Adipocyte (in vitro differentiated cells): ENCODE measurements at regions not wholly inside any gene's neighbourhood (a gene's known extent, or its start where the extent isn't known, plus 50 kb on each side); places are given as distances from the start of the nearest gene placed in this dataset.

Experiments
- DNase-seq: peaks from one replicate; pipeline ENCODE4 v3.0.0-alpha.2; 2015; ENCODE audit warnings: low read depth
- H3K27me3 ChIP-seq: replicated peaks from 2 replicates; pipeline ENCODE4 v1.7.0; 2013; ENCODE audit warnings: mild to moderate bottlenecking, low read length, moderate library complexity; ENCODE audit not compliant: control insufficient read depth, insufficient read depth
- H3K36me3 ChIP-seq: 2 replicates; pipeline ENCODE4 v1.7.0; 2013; ENCODE audit warnings: low read length, mild to moderate bottlenecking, moderate library complexity; ENCODE audit not compliant: control insufficient read depth, insufficient read depth, severe bottlenecking
- H3K4me1 ChIP-seq: 2 replicates; pipeline ENCODE4 v1.7.0; 2013; ENCODE audit warnings: mild to moderate bottlenecking, low read length, moderate library complexity; ENCODE audit not compliant: control insufficient read depth, insufficient read depth
- H3K4me3 ChIP-seq: 2 replicates; pipeline ENCODE4 v1.7.0; 2013; ENCODE audit warnings: mild to moderate bottlenecking, low read length, moderate library complexity
- H3K9ac ChIP-seq: 2 replicates; pipeline ENCODE4 v1.7.0; 2013; ENCODE audit warnings: mild to moderate bottlenecking, low read length, moderate library complexity
- H3K9me3 ChIP-seq: 2 replicates; pipeline ENCODE4 v1.7.0; 2013; ENCODE audit warnings: mild to moderate bottlenecking, low read length, moderate library complexity; ENCODE audit not compliant: control insufficient read depth

DNA sequence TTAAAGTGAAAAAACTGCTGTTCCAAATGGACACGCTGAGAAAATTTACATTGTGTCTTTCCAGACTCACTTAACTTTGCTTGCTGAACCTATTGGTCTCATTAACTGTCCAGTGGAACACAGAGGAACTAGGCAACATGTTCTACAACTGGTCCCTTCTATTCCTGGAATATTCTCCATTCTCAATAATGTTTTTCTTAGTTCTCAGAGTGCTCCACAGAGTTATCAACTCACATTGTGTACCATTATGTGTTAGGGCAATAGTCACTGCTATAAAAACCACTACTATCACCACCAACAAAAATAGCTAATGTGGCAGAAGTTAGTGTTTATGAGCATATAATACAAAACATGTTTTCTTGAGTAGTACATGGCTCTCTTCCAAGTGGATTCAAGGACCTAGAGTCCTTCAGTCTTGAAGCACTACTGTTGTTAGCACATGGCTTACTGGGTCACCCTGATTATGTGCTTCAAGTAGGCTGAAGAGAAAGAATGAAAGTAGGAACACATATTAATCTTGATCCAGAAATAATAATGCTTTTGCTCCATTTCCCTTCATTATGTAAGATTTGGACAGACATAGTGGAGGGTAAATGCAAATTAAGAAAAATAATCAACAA is 865.3 kb upstream of the HS3ST1 start:
- H3K4me3 ChIP-seq: no peak overlapping the region
- H3K27me3 ChIP-seq: no peaks in the 10 kb centered on the region
- no peak for DNase-seq
- H3K36me3 ChIP-seq: no peaks in the 10 kb centered on the region
- H3K9me3 ChIP-seq: peaks cover 6% of the 10 kb centered on the region
- H3K4me1 ChIP-seq: no peaks in the 10 kb centered on the region
- H3K9ac ChIP-seq: no peak overlapping the region

DNA sequence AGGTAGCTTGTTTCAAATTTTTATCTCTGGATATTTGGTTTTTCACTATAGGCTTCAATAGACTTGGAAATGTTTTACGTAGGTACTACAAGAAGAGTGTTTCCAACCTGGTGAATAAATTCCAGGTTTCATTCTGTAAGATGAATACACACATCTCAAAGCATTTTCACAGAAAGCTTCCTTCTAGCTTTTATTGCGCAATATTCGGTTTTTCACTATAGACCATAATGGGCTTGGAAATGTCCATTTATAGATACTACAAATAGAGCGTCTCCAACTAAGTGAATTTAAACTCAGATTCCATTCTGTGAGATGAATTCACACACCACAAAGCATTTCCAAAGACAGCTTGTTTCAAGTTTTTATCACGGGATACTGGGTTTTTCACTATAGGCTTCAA is 857.7 kb upstream of the HS3ST1 start:
- Histone ChIP-seq H3K4me3 (no peak overlapping the region), H3K27me3 (no peaks in the 10 kb centered on the region), H3K9ac (no peak overlapping the region), H3K4me1 (no peaks in the 10 kb centered on the region), H3K9me3 (peaks cover 5% of the 10 kb centered on the region), H3K36me3 (no peaks in the 10 kb centered on the region)
- no peak for DNase-seq

DNA sequence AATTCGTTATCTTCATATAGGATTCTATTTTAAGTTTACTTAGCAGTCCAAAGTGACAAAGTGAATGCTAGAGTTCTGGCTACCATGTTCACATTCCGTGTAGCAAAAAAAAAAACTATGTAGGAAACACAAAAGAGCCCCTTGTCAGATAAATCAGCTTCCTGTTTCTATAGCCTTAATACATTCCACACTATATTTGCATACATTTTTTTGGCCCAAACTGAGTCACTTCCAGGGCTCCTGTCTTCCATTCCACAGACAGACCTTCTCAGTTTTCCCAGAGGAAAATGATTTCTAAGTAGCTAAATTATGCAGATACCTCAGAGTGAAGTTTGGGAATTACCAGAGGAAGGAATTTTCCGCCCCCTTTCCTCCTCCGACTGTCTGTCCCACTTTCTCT is 841.9 kb upstream of the HS3ST1 start:
- Histone ChIP-seq H3K9ac (no peak overlapping the region), H3K4me1 (no peaks in the 10 kb centered on the region), H3K9me3 (peaks cover 4% of the 10 kb centered on the region), H3K4me3 (no peak overlapping the region), H3K36me3 (no peaks in the 10 kb centered on the region), H3K27me3 (no peaks in the 10 kb centered on the region)
- no peak for DNase-seq

DNA sequence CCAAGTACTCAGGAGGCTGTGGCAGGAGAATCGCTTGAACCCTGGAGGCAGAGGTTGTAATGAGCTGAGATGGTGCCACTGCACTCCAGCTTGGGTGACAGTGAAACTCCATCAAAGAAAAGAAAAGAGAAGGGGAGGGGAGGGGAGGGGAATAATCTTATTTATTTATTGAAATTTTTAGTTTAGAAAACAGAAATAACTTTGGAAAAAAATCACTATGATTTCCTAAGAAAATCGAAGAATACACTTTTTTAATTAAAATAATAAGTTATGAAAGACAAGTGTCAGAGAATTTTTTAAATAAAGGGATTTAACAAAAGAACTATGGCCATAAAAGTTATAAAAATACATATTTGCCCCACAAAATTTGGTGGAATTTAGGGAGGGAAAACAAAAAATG is 836.9 kb upstream of the HS3ST1 start:
- Histone ChIP-seq H3K9me3 (no peaks in the 10 kb centered on the region), H3K36me3 (no peaks in the 10 kb centered on the region), H3K4me1 (no peaks in the 10 kb centered on the region), H3K4me3 (no peak overlapping the region), H3K9ac (no peak overlapping the region), H3K27me3 (no peaks in the 10 kb centered on the region)
- no peak for DNase-seq

- H3K9ac ChIP-seq: no peak overlapping the region
- H3K27me3 ChIP-seq: no peaks in the 10 kb centered on the region
- DNase-seq: no peak
- no peaks in the 10 kb centered on the region for H3K4me1 ChIP-seq
- no peaks in the 10 kb centered on the region for H3K9me3 ChIP-seq
- no peaks in the 10 kb centered on the region for H3K36me3 ChIP-seq
- H3K4me3 ChIP-seq: no peak overlapping the region
These were observed 831.8 kb upstream of the HS3ST1 start for GRCh38 chr4:12260453-12260852.

GRCh38 chr4:12244973-12245372 is 816.3 kb upstream of the HS3ST1 start:
- DNase-seq: no peak
- peaks cover 6% of the 10 kb centered on the region for H3K9me3 ChIP-seq
- no peaks in the 10 kb centered on the region for H3K36me3 ChIP-seq
- H3K4me3 ChIP-seq: no peak overlapping the region
- H3K9ac ChIP-seq: no peak overlapping the region
- H3K27me3 ChIP-seq: no peaks in the 10 kb centered on the region
- no peaks in the 10 kb centered on the region for H3K4me1 ChIP-seq

- H3K27me3 ChIP-seq: no peaks in the 10 kb centered on the region
- H3K4me1 ChIP-seq: no peaks in the 10 kb centered on the region
- no peak for DNase-seq
- no peak overlapping the region for H3K9ac ChIP-seq
- no peaks in the 10 kb centered on the region for H3K36me3 ChIP-seq
- no peak overlapping the region for H3K4me3 ChIP-seq
- peaks cover 6% of the 10 kb centered on the region for H3K9me3 ChIP-seq
These were observed 813.7 kb upstream of the HS3ST1 start for GRCh38 chr4:12242354-12242753.

GRCh38 chr4:12239897-12240636 is 811.4 kb upstream of the HS3ST1 start:
- Histone ChIP-seq H3K9ac (no peak overlapping the region), H3K4me3 (no peak overlapping the region), H3K36me3 (no peaks in the 10 kb centered on the region), H3K4me1 (no peaks in the 10 kb centered on the region), H3K9me3 (peaks cover 6% of the 10 kb centered on the region), H3K27me3 (no peaks in the 10 kb centered on the region)
- DNase-seq: no peak

GRCh38 chr4:12231098-12231497 is 802.4 kb upstream of the HS3ST1 start:
- no peak overlapping the region for H3K4me3 ChIP-seq
- H3K27me3 ChIP-seq: no peaks in the 10 kb centered on the region
- no peaks in the 10 kb centered on the region for H3K9me3 ChIP-seq
- H3K4me1 ChIP-seq: no peaks in the 10 kb centered on the region
- no peaks in the 10 kb centered on the region for H3K36me3 ChIP-seq
- H3K9ac ChIP-seq: no peak overlapping the region
- no peak for DNase-seq

GRCh38 chr4:12221031-12221430 is 792.3 kb upstream of the HS3ST1 start:
- no peaks in the 10 kb centered on the region for H3K36me3 ChIP-seq
- no peak overlapping the region for H3K9ac ChIP-seq
- H3K9me3 ChIP-seq: no peaks in the 10 kb centered on the region
- no peaks in the 10 kb centered on the region for H3K4me1 ChIP-seq
- H3K4me3 ChIP-seq: no peak overlapping the region
- no peaks in the 10 kb centered on the region for H3K27me3 ChIP-seq
- no peak for DNase-seq

DNA sequence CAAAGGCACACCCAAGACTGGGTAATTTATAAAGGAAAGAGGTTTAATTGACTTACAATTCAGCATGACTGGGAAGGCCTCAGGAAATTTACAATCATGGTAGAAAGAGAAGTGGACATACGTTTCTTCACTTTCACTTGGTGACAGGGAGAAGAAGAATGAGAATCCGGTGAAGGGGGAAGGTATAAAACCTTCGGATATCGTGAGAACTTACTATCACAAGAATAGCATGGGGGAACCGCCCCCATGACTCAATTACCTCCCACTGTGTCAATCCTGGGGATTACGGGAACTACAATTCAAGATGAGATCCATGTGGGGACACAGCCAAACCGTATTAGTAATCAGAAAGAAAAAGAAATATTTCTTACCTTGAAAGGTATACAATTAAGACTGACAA is 782.9 kb upstream of the HS3ST1 start:
- Histone ChIP-seq H3K36me3 (no peaks in the 10 kb centered on the region), H3K4me3 (no peak overlapping the region), H3K9me3 (no peaks in the 10 kb centered on the region), H3K27me3 (no peaks in the 10 kb centered on the region), H3K9ac (no peak overlapping the region), H3K4me1 (no peaks in the 10 kb centered on the region)
- DNase-seq: no peak

DNA sequence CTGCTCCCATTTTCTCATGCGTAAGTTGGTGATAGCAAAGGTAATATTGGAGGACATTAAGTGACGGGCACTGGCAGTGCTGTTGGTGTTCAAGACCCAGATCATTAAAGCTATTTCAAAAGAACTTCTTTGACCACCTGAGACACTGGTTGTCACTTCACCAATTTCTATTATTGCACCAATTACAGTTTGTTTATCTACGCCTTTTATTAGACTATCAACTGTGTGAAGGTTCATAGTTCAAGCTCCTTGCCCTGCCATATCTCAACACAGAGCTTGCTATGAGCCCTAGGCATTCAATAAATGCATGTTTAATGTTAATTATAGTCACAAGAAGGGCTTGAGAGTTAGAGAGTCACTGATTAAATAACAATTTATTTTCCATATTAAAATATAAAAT is 778.7 kb upstream of the HS3ST1 start:
- H3K9ac ChIP-seq: no peak overlapping the region
- H3K4me1 ChIP-seq: no peaks in the 10 kb centered on the region
- H3K27me3 ChIP-seq: no peaks in the 10 kb centered on the region
- H3K36me3 ChIP-seq: no peaks in the 10 kb centered on the region
- no peak for DNase-seq
- no peak overlapping the region for H3K4me3 ChIP-seq
- no peaks in the 10 kb centered on the region for H3K9me3 ChIP-seq
